ENCODE measurements at regions not wholly inside any gene's neighbourhood (a gene's known extent, or its start where the extent isn't known, plus 50 kb on each side); places are given as distances from the start of the nearest gene placed in this dataset.
"Not testable (repeated sequence)": the region's sequence is repeated elsewhere in the genome, so short reads cannot be mapped to it uniquely, and the experiment has no call there.

DNA sequence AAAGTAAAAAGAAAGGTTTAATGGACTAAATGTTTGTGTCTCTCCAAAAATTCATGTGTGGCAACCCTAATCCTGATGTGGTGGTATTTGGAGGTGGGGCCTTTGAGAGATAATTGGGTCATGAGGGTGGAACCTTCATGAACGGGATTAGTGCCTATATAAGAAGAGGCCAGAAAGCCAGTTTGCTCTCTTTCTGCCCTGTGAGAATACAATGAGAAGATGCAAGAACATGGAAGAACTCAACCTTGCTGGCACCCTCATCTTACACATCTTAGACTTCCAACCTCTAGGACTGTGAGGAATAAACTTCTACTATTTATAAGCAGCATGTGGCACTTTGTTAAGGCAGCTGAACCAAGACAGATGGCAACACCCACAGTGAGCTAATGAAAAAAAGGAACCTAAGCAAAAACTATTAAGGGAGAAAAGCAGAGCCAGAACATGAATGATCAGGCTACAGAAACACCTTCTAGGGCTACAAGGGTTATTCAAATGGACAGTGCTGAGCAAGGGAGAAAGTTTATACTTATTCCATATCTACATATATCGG lies 159.5 kb downstream of the PLK2 start:
- no peak for DNase-seq

DNA sequence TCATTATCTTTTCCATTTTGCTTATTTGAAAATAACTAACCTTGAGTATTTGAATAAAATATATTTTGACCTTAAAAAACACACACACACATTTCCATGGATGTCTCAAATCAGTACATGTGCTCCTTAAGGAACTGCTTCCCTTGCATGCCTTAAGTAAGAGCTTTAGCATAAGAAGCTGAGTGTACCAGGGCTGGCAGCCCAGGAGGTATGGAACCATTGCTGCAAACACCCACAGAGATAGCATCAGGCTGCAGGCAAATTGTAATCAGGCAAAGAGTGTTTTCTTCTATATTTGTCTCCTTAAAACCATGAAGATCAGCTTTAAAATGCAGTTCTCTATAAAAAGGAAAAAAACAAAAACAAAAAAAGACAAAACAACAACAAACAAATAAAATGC lies 160.6 kb downstream of the PLK2 start:
- DNase-seq, result no peak

DNA sequence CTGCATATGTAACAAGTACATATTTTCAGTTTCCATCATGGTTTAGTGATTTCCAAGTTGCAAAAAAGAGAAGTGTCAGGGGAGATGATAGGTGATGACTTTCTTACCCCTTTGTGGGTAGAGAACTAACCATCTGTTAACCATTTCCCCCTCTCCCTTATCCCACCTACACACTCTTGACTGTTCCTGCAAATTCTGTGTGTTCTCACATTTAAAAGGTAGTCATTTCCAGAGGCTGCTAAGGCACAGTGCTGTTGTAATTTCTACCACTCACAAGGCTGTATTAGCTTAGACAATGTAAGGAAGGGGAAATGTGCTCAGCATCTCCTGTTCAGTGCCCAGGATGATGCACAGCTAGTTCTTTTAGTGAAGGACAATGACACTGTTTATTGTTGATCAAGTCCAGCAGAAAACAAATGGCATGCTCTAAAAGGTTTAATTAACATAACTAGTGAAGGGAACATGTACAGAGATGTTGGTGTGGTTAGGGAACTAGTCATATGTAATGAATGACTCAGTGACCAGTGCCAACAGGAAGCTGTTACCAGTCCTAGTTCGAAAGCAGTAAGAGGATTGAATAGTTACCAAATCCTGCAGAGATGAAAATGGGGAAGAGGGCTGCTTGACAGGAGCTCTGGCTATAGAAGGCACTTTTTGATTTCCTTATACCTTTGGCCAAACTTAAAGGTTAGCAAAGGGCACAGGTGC lies 165.1 kb downstream of the PLK2 start:
- DNase-seq, result no peak

DNA sequence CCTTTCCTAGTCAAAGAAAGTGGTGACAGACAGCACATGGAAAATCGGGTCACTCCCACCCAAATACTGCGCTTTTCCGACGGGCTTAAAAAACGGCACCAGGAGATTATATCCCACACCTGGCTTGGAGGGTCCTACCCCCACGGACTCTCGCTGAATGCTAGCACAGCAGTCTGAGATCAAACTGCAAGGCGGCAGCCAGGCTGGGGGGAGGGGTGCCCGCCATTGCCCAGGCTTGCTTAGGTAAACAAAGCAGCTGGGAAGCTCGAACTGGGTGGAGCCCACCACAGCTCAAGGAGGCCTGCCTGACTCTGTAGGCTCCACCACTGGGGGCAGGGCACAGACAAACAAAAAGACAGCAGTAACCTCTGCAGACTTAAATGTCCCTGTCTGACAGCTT lies 171.6 kb downstream of the PLK2 start:
- DNase-seq, result not testable (repeated sequence)

DNA sequence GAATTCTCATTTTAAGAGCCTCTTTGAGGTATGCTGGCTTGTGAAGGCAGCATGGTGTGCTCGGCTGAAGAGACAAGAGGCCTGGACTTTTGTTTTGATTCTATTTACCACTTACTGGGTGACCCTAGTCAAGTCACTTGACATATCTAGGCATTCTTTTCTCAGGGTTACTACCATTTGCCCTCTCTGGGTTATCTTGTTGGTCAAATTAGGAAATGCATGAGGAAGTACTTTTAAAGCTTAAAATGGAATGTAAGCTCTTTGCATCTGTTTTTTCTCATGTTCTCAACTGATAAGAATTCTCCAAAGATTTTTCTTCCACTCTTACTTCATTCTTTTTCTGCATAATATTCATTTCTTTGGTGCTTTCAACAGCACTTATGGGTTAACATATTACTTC lies 173.1 kb downstream of the PLK2 start:
- DNase-seq, result no peak

DNA sequence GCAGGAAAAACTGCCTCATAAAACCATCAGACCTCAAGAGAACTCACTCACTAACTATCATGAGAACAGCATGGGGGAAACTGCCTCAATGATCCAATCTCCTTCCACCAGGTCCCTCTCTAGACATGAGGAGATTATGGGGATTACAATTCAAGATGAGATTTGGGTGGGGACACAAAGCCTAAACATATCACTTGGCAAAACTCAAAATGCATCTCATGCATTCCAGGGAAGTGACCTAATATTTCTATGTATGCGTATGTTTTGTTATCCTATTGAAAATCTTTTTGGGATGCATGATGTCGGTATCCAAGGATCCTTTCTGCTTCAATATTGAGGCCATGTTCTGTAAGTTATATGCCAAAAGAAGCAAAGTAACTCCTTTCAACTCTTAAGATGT lies 174.0 kb downstream of the PLK2 start:
- DNase-seq, result no peak

DNA sequence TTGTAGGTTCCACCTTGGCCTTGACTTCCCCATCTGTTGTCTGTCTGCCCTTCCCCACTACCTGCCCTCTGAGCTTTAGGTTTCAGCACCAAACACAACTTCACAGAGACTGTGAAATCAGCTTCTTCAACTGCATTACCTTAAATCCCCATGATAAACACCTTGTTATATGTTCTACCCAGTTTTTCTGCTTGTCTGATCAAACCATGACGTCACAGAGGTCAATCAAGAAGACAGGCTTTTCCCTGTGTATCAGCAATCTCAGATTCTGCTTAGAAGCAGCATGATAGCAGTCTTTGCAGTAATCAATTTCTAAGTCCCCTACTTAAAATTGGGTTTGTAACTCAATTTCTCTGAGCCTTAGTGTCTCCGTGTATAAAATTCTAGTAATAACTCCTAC lies 175.0 kb downstream of the PLK2 start:
- DNase-seq, result no peak

DNA sequence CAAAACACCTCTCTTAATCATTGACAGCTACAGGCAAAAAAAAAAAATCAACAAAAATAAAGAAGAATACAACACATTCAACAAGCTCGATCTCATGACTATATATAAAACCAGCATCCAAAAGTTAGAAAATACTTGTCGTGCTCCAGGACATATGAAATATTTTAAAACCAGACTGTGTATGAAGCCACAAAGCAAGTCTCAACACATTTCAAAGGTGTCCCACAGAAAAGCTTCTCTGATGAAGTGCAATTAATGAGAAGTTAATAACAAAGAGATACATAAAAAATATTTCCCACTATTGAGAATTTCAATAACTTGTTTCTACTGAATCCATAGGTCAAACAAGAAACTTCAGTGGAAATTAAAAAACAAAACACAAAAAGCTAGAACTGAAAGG lies 178.7 kb downstream of the PLK2 start:
- DNase-seq, result no peak

DNA sequence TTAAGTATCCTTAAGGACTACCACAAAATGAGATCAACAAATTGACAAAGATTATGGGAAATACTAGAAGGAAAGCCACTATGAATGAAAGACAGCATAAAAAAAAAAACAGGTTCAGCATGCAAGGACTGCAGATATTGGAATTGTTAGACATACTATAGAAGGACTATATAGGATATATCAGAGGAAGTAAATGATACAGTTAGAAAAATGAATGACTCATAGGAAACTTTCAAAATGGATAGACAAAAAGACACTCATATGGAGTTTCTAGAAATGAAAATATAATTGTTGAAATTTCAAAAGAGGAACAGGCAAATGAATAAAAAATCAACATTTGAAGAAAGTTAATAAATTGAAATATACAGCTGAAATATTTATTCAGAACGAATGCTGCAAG lies 180.6 kb downstream of the PLK2 start:
- DNase-seq, result no peak

DNA sequence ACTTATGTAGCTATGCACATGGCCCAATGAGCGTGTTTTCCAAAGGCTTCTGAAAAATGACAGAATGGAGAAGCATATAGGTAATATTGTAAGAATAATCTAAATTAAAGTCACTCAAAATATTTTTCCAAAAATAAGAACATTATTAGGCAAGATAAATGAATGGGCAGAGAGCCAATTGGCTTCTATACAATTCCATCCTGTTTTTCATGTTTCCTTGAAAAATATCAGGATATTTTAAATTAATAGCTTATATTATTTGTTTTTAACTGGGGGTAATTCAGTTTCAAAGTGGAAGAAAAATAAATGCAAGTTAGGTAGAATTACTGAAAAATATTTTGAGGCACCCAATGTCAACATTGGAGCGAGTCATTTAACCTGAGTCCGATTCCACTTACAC lies 183.5 kb downstream of the PLK2 start:
- no peak for DNase-seq

DNA sequence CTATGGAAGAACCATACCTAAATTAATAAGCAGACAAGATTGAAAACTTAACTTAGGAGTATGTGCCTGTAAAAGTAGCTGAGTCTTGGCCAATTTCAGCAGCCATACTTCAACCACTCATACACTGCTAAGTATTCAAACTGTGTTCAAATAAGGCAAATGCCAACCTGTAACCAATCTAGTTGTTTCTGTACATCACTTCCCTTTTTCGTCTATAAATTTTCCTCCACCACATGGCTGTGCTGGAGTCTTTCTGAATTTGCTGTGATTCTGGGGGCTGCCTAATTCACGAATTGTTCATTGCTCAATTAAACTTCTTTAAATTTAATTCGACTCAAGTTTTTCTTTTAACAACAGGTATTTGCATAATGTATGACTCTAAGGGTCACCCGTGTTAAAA lies 184.4 kb downstream of the PLK2 start:
- DNase-seq, result no peak

DNA sequence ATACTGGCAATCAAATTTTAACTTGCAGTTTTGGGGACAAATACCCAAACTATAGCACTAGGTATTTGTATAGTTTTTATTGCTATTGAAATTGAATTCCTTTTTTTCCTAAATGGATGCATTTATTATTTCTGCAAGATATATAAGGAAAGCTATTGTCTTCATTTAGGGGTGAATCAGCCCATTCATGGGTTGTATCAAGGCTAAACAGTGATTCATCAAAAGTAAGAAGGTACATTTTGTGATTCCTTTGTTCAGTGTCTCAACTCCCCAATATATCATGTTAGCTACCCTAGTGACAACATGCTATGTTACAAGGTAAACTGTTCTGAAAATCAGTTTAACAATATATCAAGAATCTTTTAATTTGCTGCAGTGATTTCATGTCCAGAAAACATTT lies 185.7 kb downstream of the PLK2 start:
- no peak for DNase-seq

DNA sequence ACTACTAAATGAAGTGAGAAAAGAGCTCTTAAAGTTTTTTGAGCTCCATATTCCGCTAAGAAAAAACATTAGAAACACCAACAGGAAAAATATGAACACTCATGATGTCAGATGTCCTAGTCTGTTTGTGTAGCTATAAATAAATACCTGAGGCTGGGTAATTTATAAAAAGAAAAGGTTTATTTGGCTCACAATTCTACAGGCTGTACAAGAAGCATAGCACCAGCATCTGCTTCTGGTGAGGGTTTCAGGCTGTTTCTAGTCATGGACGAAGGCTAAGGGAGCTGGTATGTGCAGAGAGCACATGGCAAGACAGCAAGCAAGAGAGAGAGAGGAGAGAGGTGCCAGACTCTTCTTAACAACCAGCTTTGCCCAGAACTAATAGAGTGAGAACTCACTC lies 186.2 kb downstream of the PLK2 start:
- DNase-seq, result no peak

DNA sequence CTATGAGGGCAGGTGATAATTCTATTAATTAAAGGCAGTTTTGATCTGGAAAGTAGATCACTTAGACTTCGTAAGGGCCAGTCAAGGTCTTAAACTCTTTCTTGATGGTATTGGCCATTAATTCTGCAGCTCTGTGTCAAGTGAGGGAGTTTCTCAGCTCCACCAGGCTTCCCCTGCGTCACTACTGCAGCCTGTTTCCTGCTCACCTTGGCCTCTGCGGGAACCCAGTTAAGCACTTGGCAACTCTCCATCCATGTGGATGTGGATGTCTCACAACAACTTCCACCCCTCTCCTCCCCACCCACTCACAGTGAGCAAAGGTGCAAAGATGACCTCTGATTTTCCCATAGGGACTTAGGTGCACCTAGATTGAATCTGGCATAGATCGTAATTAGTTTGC lies 191.6 kb downstream of the PLK2 start:
- no peak for DNase-seq

DNA sequence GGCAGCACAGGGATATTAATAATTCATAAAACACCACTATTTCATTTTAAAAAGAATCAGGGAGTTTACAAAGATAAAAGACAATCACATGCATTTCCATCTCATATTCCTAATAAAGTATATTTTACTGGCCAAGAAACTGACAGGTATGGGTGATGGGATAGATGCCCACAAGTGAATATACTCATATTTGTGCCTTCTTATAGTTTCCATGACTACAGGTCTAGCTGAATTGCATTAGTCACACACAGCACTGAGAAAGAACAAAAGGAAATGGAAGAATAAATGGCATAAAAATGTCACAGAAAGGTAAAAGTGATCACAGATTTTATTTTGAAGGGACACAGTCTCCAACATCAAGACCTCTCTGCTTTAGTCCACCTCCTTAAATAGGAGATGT lies 193.5 kb downstream of the PLK2 start:
- DNase-seq, result peak in 1 of 51 donors; percentile 26

DNA sequence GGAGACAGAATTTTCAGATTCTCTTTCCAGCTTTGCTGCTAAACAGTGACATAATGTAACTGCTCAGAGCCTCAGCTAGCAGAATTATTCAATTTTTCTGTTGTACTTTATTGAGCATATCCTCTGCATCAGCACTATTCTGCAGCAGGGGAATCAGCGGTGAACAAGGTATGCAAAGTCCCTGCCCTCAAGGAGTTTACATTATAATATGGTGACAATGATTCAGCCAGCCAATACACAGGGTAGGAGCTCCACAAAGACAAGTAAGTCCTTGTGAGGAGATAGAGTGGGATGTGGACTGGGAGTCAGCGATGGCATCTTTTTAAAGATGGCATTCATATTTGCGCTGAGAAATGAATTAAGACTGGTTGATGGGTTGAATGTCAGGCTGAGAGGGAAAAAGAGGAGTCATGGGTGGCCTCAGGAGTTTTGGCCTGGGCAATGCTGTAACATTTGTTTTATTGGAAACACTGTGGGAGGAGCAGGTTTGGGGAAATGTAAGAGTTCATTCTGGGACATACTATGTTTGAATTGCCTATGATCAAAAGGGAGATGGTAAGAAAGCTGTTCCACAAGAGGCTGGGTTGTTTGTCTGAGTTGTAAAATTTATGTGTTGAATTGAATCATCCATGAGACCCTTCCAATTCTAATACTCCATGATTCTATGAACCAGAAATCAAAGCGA lies 194.5 kb downstream of the PLK2 start:
- no peak for DNase-seq

DNA sequence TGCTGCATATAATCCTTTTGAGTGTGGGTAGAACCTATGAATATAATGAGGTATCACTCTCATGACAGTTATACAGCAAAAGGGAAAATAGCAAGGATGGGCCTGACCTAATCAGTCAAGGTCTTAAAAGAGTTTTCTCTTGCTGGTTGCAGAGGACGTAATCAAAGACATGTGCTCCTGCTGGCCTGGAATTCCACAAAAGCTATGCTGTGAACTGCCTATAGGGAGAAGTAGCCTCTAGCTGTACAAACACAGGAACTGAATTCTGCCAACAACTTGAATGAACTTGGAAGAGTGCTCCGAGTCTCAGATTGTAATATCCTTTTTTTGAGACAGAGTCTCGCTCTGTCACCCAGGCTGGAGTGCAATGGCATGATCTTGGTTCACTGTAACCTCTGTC lies 195.6 kb downstream of the PLK2 start:
- no peak for DNase-seq

DNA sequence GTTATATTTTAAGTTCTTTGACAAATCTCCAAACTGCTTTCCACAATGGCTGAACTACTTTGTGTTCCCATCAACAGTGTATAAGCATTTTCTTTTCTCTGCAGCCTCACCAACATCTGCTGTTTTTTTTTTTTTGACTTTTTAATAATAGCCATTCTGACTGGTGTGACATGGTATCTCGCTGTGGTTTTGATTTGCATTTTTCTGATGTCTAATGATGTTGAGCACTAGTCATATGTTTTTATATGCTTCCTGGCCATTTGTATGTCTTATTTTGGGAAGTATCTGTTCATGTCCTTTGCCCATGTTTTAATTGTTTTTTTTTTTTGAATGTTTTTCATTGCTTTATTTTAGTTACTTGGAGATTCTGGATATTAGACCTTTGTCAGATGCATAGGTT lies 196.6 kb downstream of the PLK2 start:
- DNase-seq, result no peak

DNA sequence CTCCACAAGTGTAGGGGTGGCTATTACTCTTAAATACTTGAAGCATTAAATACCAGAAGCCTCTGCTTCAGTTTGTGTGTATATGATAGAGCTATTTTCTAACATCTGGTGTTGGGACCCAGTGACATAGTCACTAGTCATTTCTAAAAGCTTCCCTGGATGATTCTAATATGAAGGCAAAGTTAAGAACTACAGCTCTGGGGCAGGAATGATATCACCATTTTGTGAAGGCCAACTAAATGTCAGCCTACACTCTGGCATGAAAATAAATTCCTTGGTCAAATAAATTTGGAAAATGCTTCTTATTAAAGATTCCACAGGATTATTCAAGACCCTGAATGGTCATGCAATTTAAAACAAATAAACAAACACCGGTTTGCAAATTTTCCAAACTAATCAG lies 197.7 kb downstream of the PLK2 start:
- DNase-seq, result no peak

DNA sequence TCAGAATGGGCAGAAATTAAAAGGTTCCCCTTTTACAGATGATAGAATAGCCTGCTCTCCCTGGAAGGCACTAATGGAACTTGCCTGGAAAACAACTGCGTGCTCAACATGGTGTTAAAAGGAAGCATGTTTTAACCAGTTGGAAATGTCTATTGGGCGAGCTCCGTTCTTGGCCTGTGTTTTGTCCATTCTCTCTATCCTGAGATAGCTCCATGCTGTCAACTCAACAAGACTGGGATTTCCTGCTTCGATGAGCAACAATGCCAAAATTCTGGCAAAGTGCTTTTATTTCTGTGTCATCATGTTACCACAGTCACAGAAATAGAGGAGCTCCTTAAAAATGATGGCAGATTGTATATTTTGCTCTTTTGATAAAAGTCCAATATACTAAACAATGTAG lies 198.3 kb downstream of the PLK2 start:
- DNase-seq, result no peak

DNA sequence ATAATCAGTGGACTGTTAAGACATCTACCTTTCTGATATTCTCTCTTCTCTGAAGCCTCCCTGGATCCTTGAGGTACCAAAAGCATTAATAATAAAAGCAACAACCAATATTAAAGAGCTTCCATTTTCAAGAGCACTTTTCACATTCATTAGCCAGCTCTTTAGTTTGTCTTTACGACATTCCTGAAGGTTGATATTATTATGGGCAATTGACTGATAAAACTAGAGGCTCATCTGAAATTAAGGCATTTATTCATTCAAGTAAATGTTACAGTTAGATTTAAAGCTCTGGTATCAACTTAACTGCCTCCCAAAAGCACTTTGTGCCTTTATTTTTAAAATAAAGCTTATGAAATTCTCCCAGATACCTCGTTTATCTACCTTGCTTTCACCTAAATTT lies 199.6 kb downstream of the PLK2 start:
- DNase-seq, result no peak

DNA sequence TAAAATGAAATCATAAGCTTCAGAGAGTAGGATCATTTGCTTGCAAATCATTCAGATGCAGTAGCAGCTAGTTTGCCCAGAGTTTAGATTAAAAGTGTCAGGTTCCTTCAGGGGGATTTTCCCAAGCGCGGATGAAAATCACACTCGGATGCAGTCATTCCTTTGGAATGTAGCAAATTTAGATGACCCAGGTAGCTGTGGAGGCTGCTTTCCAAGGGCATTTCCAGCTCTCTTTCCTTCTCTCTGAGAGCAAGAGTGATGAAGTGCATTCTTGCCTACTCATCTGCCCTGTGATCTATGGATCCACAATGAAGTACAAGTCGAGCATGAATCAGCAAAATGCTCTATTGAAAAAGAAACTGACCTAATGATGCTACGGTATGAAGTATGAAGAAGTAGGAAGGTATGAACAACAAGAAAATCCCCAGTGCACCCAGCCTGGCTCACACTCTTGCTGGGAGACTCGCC lies 200.2 kb downstream of the PLK2 start:
- DNase-seq, result no peak

DNA sequence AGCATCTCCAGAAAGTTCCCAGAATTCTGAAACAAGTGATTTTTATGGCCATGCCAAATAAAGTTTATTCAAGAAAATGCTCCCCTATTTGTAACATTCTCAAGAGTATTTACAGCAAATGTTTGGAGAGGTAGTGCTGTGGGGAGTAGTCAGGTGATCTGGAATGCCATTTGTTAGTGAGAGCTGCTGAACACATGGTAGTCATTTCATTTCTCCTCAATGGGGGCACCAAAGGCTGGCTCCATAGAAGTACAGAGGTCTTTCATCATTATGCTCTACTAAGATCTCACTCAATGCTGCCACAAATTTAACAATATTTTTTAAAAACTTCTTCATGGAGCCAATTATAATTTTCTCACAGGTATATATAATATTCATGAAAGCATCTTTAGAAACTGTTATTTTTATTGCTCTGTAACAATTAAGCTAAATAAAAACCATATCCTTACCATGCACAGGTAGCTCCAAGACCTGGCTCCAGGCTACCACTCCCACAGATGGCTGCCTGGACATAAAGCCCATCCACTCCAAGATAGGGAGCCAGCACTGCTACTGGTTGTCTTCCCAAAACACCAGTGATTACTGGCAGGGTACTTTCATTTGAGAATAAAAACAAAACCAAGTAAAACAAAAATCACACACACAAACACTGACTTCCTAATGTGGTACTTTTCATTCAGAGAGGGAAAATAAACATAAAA lies 200.8 kb downstream of the PLK2 start:
- no peak for DNase-seq

All from hypothalamus (tissue), 51 donors.